GM12874 (cell line): ENCODE measurements at regions not wholly inside any gene's neighbourhood (a gene's known extent, or its start where the extent isn't known, plus 50 kb on each side); places are given as distances from the start of the nearest gene placed in this dataset.

Source experiments
- CTCF ChIP-seq: IDR thresholded peaks from 2 replicates; pipeline ENCODE4 v1.5.1; 2011; ENCODE audit warnings: low read depth, mild to moderate bottlenecking, control low read depth, low read length, moderate library complexity; ENCODE audit not compliant: insufficient read depth

DNA sequence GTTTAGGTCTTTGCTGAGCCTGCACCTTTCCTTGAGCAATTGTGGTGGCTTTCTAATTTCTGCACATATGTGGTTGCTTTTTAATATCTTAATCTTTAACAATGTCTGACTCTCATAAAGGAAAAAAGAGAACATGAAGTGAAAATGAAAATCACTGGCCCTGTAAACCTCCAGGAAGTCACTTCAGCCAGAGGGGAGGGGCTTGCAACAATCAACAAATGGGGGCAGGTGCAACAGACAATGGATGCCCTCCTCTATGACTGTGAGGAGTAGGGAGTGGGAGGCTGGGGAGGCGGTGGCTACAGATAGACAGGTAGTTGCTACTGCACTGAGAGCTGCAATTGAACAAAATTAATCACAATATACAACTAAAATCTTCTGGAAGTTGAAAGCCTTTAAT is 1377.4 kb downstream of the XPNPEP1 start:
- no peak for TF ChIP-seq CTCF

- TF ChIP-seq CTCF, result peak; percentile 89
Measured at GRCh38 chr10:108544500-108545120, 1378.7 kb downstream of the XPNPEP1 start.

DNA sequence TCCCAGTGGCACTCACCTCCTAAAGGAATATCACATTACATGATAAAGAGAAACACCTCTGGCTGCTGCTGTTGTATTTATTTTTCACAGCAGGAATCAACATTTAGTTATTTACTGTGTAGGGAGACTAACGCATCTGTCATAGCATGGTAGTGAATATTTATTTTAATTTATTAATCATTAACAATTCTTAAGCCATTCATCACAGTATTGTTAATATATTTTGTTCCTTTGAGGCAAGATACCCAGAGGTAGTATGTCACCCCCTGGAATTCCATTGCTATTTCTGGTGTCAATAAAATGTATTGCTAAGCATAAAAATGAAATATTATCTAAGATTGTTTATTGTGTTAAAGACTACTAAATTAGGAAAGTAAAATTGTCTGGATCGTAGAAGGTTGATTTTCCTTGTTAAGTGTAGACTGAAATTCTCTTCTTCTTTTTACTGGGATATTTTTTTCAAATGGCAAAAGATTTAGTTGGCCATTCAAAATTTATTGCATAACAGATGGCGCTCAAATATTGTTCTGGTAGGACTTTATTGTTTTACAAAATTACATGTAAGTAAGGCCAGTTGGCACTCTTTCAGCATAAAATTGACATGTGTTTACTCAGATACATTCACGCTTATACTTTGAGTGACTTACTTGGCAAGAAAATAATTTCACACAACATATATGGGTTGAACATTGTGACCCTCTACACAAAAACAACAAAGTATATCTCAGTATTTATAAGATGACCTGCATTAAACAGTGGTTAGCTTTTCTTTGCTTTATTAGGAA is 1358.7 kb upstream of the SORCS1 start:
- no peak for TF ChIP-seq CTCF

DNA sequence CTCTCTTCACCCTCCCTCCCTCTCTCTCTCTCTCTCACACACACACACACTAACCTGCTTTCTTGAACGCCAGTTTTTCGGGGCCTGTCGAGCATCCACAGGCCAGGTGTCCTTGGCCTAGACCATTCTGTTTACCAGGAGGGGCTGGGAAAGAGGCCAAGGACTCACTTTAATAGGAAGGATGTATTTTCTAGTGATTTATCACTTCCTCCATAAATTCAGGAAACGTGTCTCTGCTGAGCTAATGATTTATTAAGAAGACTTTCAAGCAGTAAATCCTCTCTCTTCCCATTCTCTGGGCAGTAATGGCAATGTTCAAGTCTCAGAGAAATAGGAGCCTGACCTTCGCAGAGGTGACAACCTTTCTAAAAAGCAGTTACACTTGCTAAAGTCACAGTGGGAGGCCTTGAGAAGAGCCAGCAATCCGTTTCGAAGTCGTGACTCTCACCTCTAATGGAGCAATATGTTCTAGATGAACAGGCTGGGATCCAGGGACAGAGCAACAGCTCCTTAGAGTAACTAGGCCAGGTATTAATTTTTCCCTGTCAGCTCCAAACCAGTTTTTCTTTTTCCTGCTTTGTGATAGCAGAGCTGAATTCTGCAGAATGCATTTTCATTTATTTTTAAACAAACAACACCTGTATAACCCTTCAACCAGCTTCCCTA is 1357.5 kb upstream of the SORCS1 start:
- TF ChIP-seq CTCF, result no peak

DNA sequence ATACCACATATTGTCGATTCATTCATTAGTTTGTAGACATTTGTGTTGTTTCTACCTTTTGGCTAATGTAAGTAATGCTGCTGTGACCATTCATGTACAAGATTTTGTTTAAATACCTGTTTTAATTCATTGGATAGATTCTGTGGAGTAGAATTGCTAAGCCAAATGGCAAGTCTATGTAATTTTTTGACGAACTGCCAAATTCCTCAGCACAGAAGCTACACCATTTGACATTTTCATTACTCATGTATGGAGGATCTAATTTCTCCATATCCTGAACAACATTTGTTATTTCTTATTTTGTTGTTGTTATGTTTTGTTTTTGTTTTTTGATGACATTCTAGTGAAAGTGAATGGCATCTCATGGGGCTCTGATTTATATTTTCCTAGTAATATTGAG is 1351.3 kb upstream of the SORCS1 start:
- TF ChIP-seq CTCF, result no peak

- TF ChIP-seq CTCF, result no peak
Measured at GRCh38 chr10:108500396-108500795, 1335.9 kb upstream of the SORCS1 start.

DNA sequence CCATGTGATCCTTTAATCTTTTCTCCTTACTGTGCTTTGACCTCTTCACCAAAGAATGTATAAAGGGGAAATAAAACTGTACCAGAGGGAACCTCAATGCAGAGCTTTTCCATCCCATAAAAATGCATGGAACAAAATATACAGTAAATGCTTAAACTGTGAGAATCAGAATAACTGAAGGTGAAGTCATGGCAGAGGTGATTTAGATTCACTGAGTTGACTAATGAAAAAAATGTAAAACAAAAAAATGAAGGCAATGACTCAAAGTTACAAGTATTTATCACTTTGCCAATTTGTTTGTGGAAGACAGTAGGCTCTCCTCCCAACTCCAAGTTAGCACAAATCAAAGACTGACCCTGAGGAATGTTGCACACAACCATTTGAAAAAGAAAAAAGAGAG is 1331.6 kb upstream of the SORCS1 start:
- TF ChIP-seq CTCF, result no peak
